Brain microvascular endothelial cell (primary cell): ENCODE measurements at regions not wholly inside any gene's neighbourhood (a gene's known extent, or its start where the extent isn't known, plus 50 kb on each side); places are given as distances from the start of the nearest gene placed in this dataset.

Experiments used
- DNase-seq: peaks from one replicate; pipeline ENCODE4 v3.0.0-alpha.2; 2020
- H3K27ac ChIP-seq: fragments of 250-450 bp; sonication (Bioruptor Pico); 2 replicates; pipeline ENCODE4 v1.5.1; 2020; ENCODE audit warnings: mild to moderate bottlenecking, moderate library complexity
- H3K27me3 ChIP-seq: fragments of 250-450 bp; sonication (Bioruptor Pico); replicated peaks from 2 replicates; pipeline ENCODE4 v1.5.1; 2020; ENCODE audit warnings: mild to moderate bottlenecking
- H3K36me3 ChIP-seq: fragments of 250-450 bp; sonication (Bioruptor Pico); replicated peaks from 2 replicates; pipeline ENCODE4 v1.5.1; 2020; ENCODE audit warnings: mild to moderate bottlenecking
- H3K4me3 ChIP-seq: 2 replicates; pipeline ENCODE4 v1.5.1; 2011; ENCODE audit warnings: low read depth, mild to moderate bottlenecking, control low read depth, low read length, moderate library complexity
- CTCF ChIP-seq: IDR thresholded peaks from 2 replicates; pipeline ENCODE4 v1.5.1; 2011; ENCODE audit warnings: low read depth, mild to moderate bottlenecking, moderate library complexity, low read length, control low read depth, inconsistent platforms; ENCODE audit errors: missing control alignments
- in situ Hi-C: cut with HindIII; loops from 2 replicates; pipeline ENCODE4 v1.10.0; 2017; ENCODE audit warnings: low sequenced_read_pairs, low pct_ligation_motif_present

GRCh38 chr16:80113873-80114574 lies 426.8 kb upstream of the DYNLRB2 start:
- no peak for TF ChIP-seq CTCF
- Histone ChIP-seq H3K4me3 (no peak overlapping the region), H3K27me3 (no peaks in the 10 kb centered on the region), H3K27ac (no peak overlapping the region), H3K36me3 (no peaks in the 10 kb centered on the region)
- in situ Hi-C loops, result no loop called here
- DNase-seq, result no peak

GRCh38 chr16:80109581-80109980 lies 431.2 kb upstream of the DYNLRB2 start:
- TF ChIP-seq CTCF, result no peak
- Histone ChIP-seq H3K27me3 (no peaks in the 10 kb centered on the region), H3K4me3 (no peak overlapping the region), H3K36me3 (no peaks in the 10 kb centered on the region), H3K27ac (no peak overlapping the region)
- in situ Hi-C loops, result no loop called here
- DNase-seq, result no peak

GRCh38 chr16:80107900-80108299 lies 432.9 kb upstream of the DYNLRB2 start:
- in situ Hi-C loops, result no loop called here
- Histone ChIP-seq H3K27ac (no peak overlapping the region), H3K27me3 (no peaks in the 10 kb centered on the region), H3K4me3 (no peak overlapping the region), H3K36me3 (no peaks in the 10 kb centered on the region)
- no peak for DNase-seq
- TF ChIP-seq CTCF, result no peak

- DNase-seq, result no peak
- in situ Hi-C loops, result no loop called here
- no peak for TF ChIP-seq CTCF
- H3K27ac ChIP-seq, result no peak overlapping the region
- no peaks in the 10 kb centered on the region for H3K36me3 ChIP-seq
- H3K4me3 ChIP-seq, result no peak overlapping the region
- no peaks in the 10 kb centered on the region for H3K27me3 ChIP-seq
These were observed 435.0 kb upstream of the DYNLRB2 start for GRCh38 chr16:80105751-80106150.

GRCh38 chr16:80105160-80105559 lies 435.6 kb upstream of the DYNLRB2 start:
- TF ChIP-seq CTCF, result no peak
- Histone ChIP-seq H3K27me3 (no peaks in the 10 kb centered on the region), H3K36me3 (no peaks in the 10 kb centered on the region), H3K4me3 (no peak overlapping the region), H3K27ac (no peak overlapping the region)
- in situ Hi-C loops, result no loop called here
- DNase-seq, result no peak

- H3K27me3 ChIP-seq, result no peaks in the 10 kb centered on the region
- H3K4me3 ChIP-seq, result no peak overlapping the region
- H3K27ac ChIP-seq, result no peak overlapping the region
- H3K36me3 ChIP-seq, result no peaks in the 10 kb centered on the region
- in situ Hi-C loops, result no loop called here
- DNase-seq, result no peak
- no peak for TF ChIP-seq CTCF
These were observed 436.4 kb upstream of the DYNLRB2 start for GRCh38 chr16:80104401-80104800.
